ENCODE measurements at regions not wholly inside any gene's neighbourhood (a gene's known extent, or its start where the extent isn't known, plus 50 kb on each side); places are given as distances from the start of the nearest gene placed in this dataset.

GRCh38 chr1:55912438-55912837 lies 666.9 kb downstream of the PLPP3 start:
- no peak for TF ChIP-seq CTCF (IDR thresholded peaks at IDR 0.05)
- TF ChIP-seq POLR2A (IDR thresholded peaks at IDR 0.05): no peak
- no peak for TF ChIP-seq POLR2AphosphoS5 (IDR thresholded peaks at IDR 0.05)
- no peak for TF ChIP-seq EP300 (IDR thresholded peaks at IDR 0.05; ENCODE audit: low read depth)
